GM23338 (cell line): ENCODE measurements at regions not wholly inside any gene's neighbourhood (a gene's known extent, or its start where the extent isn't known, plus 50 kb on each side); places are given as distances from the start of the nearest gene placed in this dataset.

Source experiments
- ATAC-seq: fragments of 200-7000 bp; cut with Tn5 transposase; 3 replicates; pipeline ENCODE4 v1.9.1; 2020
- DNase-seq: peaks from one replicate; pipeline ENCODE4 v3.0.0-alpha.2; 2015; ENCODE audit warnings: low spot score
- H2AFZ ChIP-seq: fragments of 200-600 bp; sonication (generic); 2 replicates; pipeline ENCODE4 v1.8.0; 2016; ENCODE audit warnings: antibody characterized with exemption, mild to moderate bottlenecking, moderate library complexity
- H3F3A ChIP-seq: fragments of 200-600 bp; sonication (generic); replicated peaks from 2 replicates; pipeline ENCODE4 v1.8.0; 2017; ENCODE audit warnings: antibody characterized with exemption, mixed run types, low read depth
- H3K27ac ChIP-seq: fragments of 200-600 bp; sonication (generic); 2 replicates; pipeline ENCODE4 v1.6.1; 2016; ENCODE audit warnings: low read depth
- H3K27me3 ChIP-seq: fragments of 200-600 bp; sonication (generic); 2 replicates; pipeline ENCODE4 v1.8.0; 2016; ENCODE audit warnings: mild to moderate bottlenecking, mixed run types, moderate library complexity; ENCODE audit not compliant: insufficient read depth
- H3K36me3 ChIP-seq: fragments of 200-600 bp; sonication (generic); 2 replicates; pipeline ENCODE4 v1.8.0; 2016; ENCODE audit warnings: mild to moderate bottlenecking; ENCODE audit not compliant: insufficient read depth
- H3K4me1 ChIP-seq: fragments of 200-600 bp; sonication (generic); 2 replicates; pipeline ENCODE4 v1.8.0; 2016; ENCODE audit warnings: mild to moderate bottlenecking, moderate library complexity; ENCODE audit not compliant: insufficient read depth
- H3K4me2 ChIP-seq: fragments of 200-600 bp; sonication (generic); 2 replicates; pipeline ENCODE4 v1.7.1; 2017; ENCODE audit warnings: mixed run types
- H3K4me3 ChIP-seq: fragments of 200-600 bp; sonication (generic); 2 replicates; pipeline ENCODE4 v1.6.1; 2016; ENCODE audit warnings: mixed run types
- H3K79me2 ChIP-seq: fragments of 200-600 bp; sonication (generic); replicated peaks from 2 replicates; pipeline ENCODE4 v1.8.0; 2017; ENCODE audit warnings: mild to moderate bottlenecking; ENCODE audit not compliant: insufficient read depth
- H3K9me2 ChIP-seq: fragments of 200-600 bp; sonication (generic); 2 replicates; pipeline ENCODE4 v1.8.0; 2017; ENCODE audit not compliant: insufficient read depth
- H4K20me1 ChIP-seq: fragments of 200-600 bp; sonication (generic); replicated peaks from 2 replicates; pipeline ENCODE4 v1.8.0; 2017; ENCODE audit warnings: mild to moderate bottlenecking; ENCODE audit not compliant: insufficient read depth
- H3K27ac Mint-ChIP-seq: 2 replicates; pipeline ENCODE4 v1.8.0; 2020; ENCODE audit warnings: inconsistent platforms, mild to moderate bottlenecking, moderate library complexity, mixed read lengths
- H3K27me3 Mint-ChIP-seq: 3 replicates; pipeline ENCODE4 v1.8.0; 2022; ENCODE audit warnings: low read depth, mild to moderate bottlenecking, moderate library complexity, mixed read lengths, inconsistent platforms; ENCODE audit not compliant: insufficient read depth, poor library complexity
- H3K36me3 Mint-ChIP-seq: 3 replicates; pipeline ENCODE4 v1.8.0; 2021; ENCODE audit warnings: low read depth, mild to moderate bottlenecking, inconsistent platforms, moderate library complexity, mixed read lengths
- H3K4me1 Mint-ChIP-seq: 3 replicates; pipeline ENCODE4 v1.8.0; 2020; ENCODE audit warnings: mild to moderate bottlenecking, inconsistent platforms, mixed read lengths
- H3K4me3 Mint-ChIP-seq: 3 replicates; pipeline ENCODE4 v1.8.0; 2021; ENCODE audit warnings: moderate library complexity, mild to moderate bottlenecking, inconsistent platforms, mixed read lengths
- H3K9me3 Mint-ChIP-seq: 3 replicates; pipeline ENCODE4 v1.8.0; 2020; ENCODE audit warnings: moderate library complexity, mild to moderate bottlenecking, inconsistent platforms, mixed read lengths
- CTCF ChIP-seq, 2 experiments: fragments of 200-600 bp in 1 of 2; sonication (generic) in 1 of 2; conservative IDR thresholded peaks; 2 replicates each; pipeline versions ENCODE4 v1.5.1 to v1.6.1; 2016 to 2017; ENCODE audit warnings: antibody characterized with exemption in 2 of 2, low read depth in 2 of 2, mild to moderate bottlenecking in 2 of 2, moderate library complexity in 1 of 2
- ETS1 ChIP-seq: IDR thresholded peaks from 2 replicates; pipeline ENCODE4 v1.6.1; 2016; ENCODE audit warnings: antibody characterized with exemption
- EZH2phosphoT487 ChIP-seq: fragments of 200-600 bp; sonication (generic); IDR thresholded peaks from one replicate; pipeline ENCODE4 v1.8.1; 2018; ENCODE audit warnings: antibody characterized with exemption; ENCODE audit not compliant: unreplicated experiment
- JUNB ChIP-seq: IDR thresholded peaks from one replicate; pipeline ENCODE4 v1.6.1; 2016; ENCODE audit warnings: antibody characterized with exemption; ENCODE audit not compliant: unreplicated experiment
- NANOG ChIP-seq: IDR thresholded peaks from 2 replicates; pipeline ENCODE4 v1.6.1; 2016; ENCODE audit warnings: antibody characterized with exemption, borderline replicate concordance
- POLR2AphosphoS5 ChIP-seq: IDR thresholded peaks from 2 replicates; pipeline ENCODE4 v1.6.1; 2016; ENCODE audit warnings: antibody characterized with exemption, low read depth
- STAT1 ChIP-seq: IDR thresholded peaks from one replicate; pipeline ENCODE4 v1.6.1; 2016; ENCODE audit warnings: antibody characterized with exemption; ENCODE audit not compliant: unreplicated experiment
- ZNF462 ChIP-seq: fragments of 250-450 bp; sonication (Bioruptor Pico); IDR thresholded peaks from 2 replicates; pipeline ENCODE4 v1.5.0; 2020; ENCODE audit warnings: mild to moderate bottlenecking, moderate library complexity

- TF ChIP-seq STAT1 (no peak), ZNF462 (CRISPR knock-in tag) (no peak)
Observed at GRCh38 chr6:166777096-166777630, 150.1 kb upstream of the RPS6KA2 start (continued).

- no peaks in the 10 kb centered on the region for H3K9me2 ChIP-seq
- H3K4me3 Mint-ChIP-seq, result no peak overlapping the region
- H4K20me1 ChIP-seq, result no peaks in the 10 kb centered on the region
- peaks cover 2% of the 10 kb centered on the region; the same call in 1 of the 3 replicates for H3K9me3 Mint-ChIP-seq
- H3K27me3 Mint-ChIP-seq, result peaks cover 11% of the 10 kb centered on the region
- H3K27me3 ChIP-seq, result no peaks in the 10 kb centered on the region
- DNase-seq (no peak), ATAC-seq (no peak)
- H2AFZ ChIP-seq, result no peak overlapping the region
- no peak overlapping the region for H3K27ac ChIP-seq
- no peak for TF ChIP-seq ETS1
- no peak for TF ChIP-seq JUNB
- no peak for TF ChIP-seq NANOG
- TF ChIP-seq CTCF (conservative IDR thresholded peaks at IDR 0.05; ENCODE audit: low read depth in 2 of 2), result no peak
- no peak for TF ChIP-seq EZH2phosphoT487
- TF ChIP-seq POLR2AphosphoS5, result no peak
- H3K27ac Mint-ChIP-seq, result no peak overlapping the region
- no peak overlapping the region for H3K4me3 ChIP-seq
- H3K4me2 ChIP-seq, result no peak overlapping the region
- H3K36me3 Mint-ChIP-seq, result 0 out of 3 replicates have a peak, but pooled peaks cover 3% of the 10 kb centered on the region
- H3K79me2 ChIP-seq, result no peaks in the 10 kb centered on the region
- H3K36me3 ChIP-seq, result no peaks in the 10 kb centered on the region
- H3K4me1 ChIP-seq, result 0 out of 2 replicates have a peak, but pooled peaks cover under 1% of the 10 kb centered on the region
- H3F3A ChIP-seq, result no peaks in the 10 kb centered on the region
- H3K4me1 Mint-ChIP-seq, result peaks cover 12% of the 10 kb centered on the region
Observed at GRCh38 chr6:166776571-166776970, 149.5 kb upstream of the RPS6KA2 start.
